Inflammatory macrophage treated with lipopolysaccharide for 4 hours (primary cell): ENCODE measurements at regions not wholly inside any gene's neighbourhood (a gene's known extent, or its start where the extent isn't known, plus 50 kb on each side); places are given as distances from the start of the nearest gene placed in this dataset.
A peak's percentile ranks its signal among the peaks of the same experiment; 100 is the strongest.

Source experiments
- DNase-seq: peaks from one replicate; pipeline ENCODE4 v3.0.0-alpha.2; 2020

- DNase-seq = no peak
Observed at GRCh38 chr15:69577397-69577796, 124.8 kb downstream of the RPLP1 start.

GRCh38 chr15:69578252-69578651 is 125.6 kb downstream of the RPLP1 start:
- DNase-seq = no peak

DNA sequence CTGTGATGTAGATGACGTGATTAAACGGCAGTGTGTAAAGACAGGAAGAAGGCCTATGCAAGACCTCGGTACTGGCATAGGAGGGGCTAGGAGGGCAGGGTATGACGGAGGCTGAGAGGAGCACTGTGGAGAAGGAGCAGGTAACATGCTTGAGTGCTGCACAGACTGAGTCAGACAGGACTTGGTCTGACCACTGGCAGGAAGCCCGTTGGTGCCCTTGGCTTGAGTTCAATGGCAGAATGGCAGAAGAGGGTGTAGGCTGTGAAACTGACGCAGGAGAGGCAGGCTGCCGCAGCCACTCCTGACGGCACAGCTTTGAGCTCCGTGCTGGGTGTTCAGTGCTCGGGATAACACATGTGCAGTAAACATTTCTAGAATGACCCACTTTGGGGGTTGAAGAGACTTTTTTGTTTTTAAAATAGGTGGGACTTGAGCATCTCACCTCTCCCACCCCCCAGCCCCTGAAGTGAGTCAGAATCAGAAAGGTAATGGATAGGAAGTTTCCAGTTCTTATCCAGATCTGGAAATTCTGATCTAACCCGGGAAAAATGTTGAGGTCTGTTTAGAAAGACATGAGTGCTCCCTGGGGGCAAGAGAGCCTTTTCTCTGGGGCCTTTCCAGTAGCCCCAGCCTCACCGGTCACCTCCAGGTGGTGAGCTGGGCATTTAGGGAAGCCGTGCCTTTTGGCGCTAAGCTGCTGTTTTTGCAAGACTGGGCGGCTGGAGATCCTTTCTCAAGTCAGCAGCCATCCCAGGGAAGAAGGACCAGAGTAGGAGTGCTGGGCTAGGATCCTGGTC is 126.4 kb downstream of the RPLP1 start:
- no peak for DNase-seq

- DNase-seq = no peak
Observed at GRCh38 chr15:69579950-69580618, 127.5 kb downstream of the RPLP1 start.

DNA sequence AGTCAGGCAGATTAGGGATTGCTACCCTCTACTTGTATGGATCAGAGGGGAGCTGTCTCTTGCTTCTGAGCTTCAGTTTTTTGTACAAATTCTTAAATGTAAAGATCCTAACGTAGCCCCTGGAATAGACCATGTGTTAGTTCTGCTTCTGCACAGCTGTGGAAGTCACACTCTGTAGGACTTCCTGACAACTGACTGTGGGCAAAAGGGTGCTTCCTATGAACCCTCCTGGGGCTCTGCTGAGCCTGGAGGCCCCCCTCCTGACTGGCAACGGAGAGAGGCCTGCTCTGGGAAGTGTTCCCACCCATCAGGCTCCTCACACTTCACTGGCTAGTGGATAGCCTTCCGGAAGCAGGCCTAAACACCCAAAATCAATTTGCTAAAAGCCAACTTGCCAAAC is 131.0 kb downstream of the RPLP1 start:
- DNase-seq = no peak

DNA sequence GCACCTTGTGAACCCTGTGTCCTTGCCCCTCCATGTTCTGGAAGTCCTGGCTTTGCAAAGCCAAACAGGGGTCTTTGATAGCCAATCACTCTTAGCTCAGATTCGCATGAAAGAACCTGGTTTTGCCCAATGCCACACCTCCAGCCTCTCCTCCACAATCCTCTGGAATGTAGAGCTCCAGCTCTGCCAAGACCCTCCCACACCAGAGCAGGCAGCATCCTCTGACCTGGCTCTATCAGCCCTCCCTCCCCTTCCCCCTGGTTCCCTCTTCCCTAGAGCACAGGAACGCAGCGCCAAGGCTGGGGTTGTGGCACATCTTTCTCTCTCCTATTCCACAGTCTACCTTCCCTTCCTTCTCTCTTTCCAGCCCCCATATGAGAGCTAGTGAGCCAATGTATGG is 133.3 kb downstream of the RPLP1 start:
- DNase-seq = no peak

DNA sequence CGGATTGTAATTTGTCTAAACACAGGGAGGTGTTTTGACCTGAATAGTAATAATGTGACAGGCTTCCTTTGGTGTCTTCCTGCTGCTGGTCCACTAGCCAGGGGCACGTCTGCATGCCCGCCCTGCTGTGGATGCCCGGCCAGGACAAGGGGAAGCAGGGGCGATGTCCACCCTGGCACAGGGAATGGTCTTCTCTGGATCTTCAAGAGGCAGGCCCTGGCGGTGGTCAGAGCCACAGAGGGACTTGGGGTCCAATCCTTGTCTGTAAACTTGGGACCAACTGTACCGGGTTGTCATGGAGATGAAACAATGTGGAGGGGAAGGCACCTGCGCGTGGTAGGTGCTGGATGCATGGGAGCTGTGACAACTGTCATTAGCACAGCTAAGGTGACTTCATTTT is 134.1 kb downstream of the RPLP1 start:
- DNase-seq = no peak

GRCh38 chr15:69587723-69588426 is 135.3 kb downstream of the RPLP1 start:
- DNase-seq = peak; percentile 52

DNA sequence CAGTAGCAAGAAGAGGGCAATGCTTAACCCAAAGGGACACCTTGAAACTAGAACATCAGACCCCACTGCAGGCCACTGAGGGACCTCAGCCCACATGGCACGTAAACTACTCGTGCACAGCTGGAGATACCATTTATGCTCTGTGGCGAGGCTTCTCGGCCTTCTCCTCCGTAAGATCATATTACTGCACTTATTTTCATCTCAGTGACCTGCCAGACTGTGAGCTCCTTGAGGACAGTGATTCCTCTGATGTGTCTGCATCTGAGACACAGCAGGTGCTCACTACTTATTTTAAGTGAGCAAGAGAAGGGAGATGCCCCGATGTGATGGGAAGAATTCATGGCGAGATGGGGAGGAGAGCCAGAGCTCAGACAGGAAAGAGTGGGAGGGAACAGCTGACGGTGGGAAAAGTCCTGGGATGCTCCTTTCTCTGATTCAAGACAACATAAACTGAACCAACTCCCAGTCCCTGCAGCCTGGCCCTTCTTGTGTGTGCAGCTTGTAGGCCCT is 137.6 kb downstream of the RPLP1 start:
- DNase-seq = no peak

GRCh38 chr15:69590932-69591524 is 138.4 kb downstream of the RPLP1 start:
- DNase-seq = no peak

DNA sequence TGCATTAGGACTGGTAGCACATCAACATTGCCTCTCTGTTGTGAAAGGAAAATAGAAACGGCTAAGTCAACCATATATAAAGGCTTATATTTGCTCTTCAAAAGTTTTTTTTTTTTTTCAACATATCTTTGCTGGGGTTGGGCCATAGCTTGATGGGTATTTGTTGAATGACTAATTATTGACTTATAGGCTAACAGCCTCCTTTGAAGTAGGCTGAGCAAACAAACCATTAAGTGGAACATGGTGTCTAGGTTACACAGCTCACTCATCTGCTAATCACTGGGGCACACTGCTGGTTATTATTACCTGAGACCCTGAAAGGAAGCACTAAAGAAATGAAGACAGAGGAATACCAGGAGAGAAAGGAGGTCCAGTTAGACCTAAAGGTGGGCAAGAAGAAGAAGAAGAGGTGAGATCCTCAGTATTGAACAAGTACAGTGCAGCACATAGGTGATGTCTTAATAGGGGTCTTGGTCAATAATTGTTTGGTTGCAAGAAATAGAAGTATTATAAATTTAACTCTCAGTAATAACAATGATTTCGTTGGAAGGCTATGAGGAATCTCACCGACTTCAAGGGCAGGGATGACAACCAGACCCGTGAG is 139.4 kb downstream of the RPLP1 start:
- no peak for DNase-seq

DNA sequence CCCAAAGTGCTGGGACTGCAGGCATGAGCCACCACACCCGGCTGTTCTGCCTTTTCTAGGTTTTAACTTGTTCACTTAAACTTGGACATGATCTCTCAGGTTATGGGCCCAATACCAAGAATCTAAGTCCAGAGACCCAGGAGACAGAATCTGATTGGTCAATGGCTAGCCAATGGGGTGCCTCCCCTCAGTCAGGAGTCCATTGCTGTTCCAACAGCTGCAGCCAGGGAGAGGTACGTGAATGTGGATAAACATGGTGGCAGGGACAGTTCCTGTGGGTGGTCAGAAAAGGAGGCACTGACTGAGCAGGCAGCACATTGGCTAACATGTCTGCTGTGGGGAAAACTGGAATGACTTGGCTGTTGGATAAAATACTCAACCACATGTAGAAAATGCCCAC is 140.3 kb downstream of the RPLP1 start:
- DNase-seq = no peak

- no peak for DNase-seq
Observed at GRCh38 chr15:69593488-69593887, 140.9 kb downstream of the RPLP1 start.

DNA sequence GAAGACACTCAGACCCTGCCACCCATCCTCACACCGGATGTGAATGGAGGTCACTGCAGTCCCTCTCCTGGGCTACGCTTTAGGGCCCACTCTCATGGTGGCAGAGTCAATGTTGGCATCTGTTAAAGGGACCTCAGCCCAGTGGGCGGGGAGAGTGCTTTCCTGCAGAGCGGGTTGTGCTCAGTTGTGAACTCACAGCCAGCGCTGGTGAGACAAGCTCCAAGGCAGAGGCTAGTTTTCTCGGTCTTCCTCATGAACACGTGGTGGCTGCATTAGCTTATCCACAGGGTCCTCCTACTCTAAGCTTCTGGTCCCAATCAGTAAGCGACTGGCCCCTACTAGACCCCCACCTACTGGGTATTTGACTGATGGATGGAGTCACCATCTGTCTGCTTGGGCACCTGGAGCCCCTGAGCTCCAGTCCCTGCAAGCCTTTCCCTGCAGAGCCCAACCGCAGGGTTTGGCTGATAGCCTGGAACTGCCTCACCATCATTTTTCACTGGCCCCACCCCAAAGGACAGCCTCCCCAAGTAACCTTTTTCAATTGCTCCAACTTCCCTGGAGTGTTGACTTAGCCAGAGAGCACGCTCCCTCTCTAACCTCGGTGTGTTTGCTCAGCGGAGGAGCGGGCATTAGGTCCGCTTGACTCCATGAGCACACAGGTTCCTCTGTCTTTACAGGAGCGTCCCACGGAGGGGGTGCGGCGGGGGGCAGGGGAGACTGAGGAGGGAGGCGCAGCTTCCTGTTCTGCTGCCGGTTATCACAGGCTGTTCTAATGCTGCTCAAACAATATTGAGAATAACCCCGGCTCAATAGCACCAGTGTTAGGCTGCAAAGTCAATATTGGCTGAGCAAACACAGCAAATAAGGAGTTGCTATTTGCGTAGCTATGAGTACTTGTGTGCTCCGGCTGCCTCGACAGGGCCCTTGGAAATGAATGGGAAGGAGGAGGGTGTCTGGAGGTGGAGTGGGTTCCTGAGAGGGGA is 141.7 kb downstream of the RPLP1 start:
- DNase-seq = no peak

DNA sequence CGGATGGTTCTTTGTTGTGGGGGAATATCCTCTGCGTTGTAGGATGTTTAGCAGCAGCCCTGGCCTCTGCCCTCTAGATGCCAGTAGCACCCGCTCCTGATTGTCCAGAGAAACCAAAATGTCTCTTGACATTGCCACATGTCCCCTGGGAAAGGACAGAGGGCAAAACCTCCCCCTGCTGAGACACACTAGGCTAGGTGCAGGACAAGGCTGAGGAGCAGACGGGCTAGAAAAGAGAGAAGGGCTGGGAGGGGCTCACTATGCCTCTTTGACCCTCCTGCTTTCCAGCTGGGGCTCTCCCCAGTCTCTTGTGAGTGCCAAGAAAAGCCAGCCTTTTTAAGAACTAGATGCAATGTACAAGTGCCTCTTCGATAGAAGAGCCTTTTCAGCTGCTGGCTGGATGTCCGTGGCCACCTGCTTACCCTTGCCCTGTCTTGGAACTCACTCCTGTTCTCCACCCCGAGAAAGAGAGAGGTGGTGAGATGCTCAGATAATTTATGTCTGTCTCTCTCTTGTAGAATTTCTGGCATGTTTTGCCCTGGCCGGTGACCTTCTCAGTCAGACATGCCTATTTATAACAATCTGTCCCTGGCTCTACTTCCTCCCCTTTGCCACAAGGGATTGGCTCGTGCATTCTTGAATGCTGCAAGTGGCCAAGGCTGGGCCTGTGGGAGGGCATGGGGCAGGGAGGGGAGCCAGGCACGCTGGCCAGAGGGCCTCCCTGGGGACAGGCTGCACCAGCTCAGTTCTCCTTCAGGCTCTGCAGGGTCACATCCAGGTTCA is 142.6 kb downstream of the RPLP1 start:
- DNase-seq = peak; percentile 50

DNA sequence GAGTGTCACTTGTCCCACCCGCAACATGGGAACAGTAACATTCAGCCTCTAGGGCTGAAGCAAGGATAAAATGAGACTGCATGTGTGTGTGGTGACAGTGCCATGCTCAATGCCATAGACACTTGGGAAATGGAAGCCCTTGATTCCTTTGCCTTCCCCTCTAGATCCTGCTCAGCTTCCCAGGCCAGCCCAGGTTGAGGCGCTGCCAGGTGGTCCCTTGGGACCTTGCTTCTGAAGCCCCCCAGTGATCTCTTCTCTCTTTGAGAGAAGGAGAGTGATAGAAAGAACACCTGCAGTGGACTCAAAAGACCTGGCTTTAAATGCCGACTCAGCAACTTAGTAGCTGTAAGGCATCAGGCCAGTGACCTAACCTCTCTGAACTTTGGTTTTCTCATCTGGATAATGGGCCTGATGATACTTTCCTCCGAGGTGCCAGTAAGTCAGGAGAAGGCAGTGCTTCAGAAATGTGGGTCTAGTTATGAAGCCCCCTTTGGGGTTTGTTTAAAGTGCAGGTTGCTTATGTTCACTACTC is 144.5 kb downstream of the RPLP1 start:
- no peak for DNase-seq

- DNase-seq = no peak
Observed at GRCh38 chr15:69599271-69599670, 146.7 kb downstream of the RPLP1 start.

DNA sequence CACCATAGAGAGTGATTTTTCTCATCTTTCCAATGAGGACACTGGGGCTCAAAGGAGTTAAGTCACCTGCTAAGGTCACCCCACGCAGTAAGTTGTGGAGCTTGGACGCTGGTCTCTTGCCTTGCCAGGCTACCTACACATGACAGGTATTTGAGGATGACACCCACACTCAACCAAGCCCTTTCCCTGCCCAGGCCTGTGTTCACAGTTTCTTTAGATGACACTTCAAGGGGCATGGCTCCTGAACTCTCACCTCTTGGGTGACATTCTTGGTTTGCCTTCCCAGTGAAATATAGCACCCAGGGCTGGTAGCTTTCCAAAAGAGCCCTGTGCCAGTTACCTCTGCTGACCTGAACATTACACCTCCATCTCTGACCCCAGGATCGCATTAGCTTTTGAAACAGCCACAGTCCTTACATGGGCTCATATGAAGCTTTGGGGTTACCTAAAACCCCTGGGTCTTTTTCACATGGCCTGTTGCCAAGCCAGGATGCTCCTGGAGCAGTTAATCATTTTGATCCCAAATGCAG is 148.0 kb downstream of the RPLP1 start:
- DNase-seq = no peak

DNA sequence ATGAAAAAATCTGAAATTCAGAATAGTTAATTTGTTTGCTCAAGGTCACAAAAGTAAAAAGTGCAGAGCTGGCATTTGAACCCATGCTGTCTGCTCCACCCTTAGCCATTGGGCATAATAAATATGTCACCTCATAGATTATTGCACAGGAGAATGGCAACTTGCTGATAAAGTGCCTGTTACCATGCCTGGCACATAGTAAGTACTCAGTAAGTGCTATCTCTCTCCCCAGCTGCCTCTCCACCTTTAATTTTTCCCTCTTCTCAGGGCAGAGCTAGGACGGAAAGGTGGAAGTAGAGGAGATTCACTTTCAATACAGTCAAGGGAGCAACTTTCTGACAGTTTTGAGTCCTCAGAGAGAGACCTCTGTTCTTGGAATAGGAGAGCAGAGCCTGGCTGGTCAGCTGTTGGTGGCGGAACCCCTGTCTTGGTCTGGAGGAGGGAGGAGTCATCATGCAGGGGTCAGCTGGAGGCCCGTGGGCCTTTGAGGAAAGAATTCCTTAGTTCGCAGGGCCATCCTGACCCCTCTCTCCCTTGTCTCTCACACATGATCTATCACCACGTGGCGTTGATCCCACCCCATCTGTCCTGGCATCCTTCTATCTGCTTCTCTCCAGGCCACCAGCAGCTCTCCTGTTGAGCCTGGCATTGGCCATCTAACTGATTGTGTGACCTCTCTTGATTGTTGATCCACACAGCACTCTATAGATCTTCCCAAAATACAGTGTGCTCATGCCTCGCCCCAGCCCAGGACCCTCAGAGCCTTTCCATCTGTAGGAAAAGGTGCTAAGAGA is 149.3 kb downstream of the RPLP1 start:
- DNase-seq = no peak
